ENCODE measurements at regions not wholly inside any gene's neighbourhood (a gene's known extent, or its start where the extent isn't known, plus 50 kb on each side); places are given as distances from the start of the nearest gene placed in this dataset.

DNA sequence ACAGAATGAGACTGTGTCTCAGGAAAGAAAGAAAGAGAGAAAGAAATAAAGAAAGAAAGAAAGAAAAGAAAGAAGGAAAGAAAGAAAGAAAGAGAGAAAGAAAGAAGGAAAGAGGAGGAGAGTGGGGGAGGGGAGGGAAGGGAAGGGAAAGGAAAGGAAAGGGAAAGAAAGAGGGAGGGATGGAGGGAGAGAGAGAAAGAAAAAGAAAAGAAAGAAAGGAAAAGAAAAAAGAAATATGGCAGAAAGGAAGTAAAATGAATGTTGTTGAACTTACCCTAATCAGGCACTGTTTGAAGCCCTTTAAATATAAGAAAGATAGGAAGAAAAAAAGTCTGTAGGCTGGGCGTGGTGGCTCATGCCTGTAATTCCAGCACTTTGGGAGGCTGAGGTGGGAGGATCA lies 276.1 kb downstream of the INSC start:
- no peak for DNase-seq

GRCh38 chr11:15396778-15397177 lies 282.1 kb downstream of the INSC start:
- DNase-seq: no peak

- DNase-seq: no peak
Measured at GRCh38 chr11:15406851-15407351, 292.2 kb downstream of the INSC start.

- no peak for DNase-seq
Measured at GRCh38 chr11:15412054-15412453, 297.3 kb downstream of the INSC start.

GRCh38 chr11:15418921-15419320 lies 304.2 kb downstream of the INSC start:
- DNase-seq: no peak

- no peak for DNase-seq
Measured at GRCh38 chr11:15419696-15420095, 305.0 kb downstream of the INSC start.

DNA sequence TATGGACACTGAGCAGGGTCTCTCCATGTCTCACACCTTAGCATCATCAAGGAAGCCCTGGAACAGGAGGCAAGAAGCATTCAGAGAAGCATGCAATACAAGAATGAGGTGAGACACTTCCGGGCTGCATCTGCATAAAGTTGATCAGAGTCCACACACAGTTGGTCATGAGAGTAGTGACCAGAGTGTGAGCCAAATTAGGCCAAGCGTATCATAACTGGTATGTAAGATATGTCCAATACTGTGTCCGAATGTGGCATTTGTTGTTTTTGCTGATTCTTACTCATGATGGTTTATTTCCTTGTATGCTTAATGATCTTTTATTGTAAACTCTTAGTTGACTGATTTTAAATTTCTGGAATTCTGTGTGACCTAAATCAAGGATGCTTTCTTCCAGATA lies 315.7 kb downstream of the INSC start:
- no peak for DNase-seq

GRCh38 chr11:15434529-15434928 lies 319.8 kb downstream of the INSC start:
- DNase-seq: no peak

GRCh38 chr11:15446315-15446714 lies 331.6 kb downstream of the INSC start:
- DNase-seq: no peak

DNA sequence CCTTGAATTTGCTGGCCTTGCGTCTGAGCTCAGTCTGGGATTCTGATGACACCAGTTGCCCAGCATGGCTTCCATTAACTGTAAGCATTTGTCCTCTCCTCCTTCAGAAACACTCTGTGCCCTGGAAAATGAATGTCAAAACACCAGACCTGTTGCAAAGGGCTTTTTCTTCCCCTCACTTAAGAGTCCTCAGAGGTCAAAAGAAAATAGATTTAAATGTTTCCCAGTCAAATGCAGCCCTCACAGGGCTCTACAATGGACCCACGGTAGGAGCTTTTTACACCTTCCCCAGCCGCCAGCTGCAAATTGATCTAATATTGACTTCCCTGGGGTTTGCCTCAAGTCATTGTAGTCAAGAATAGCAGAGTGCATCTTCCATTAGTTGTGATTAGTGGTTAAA lies 332.2 kb downstream of the INSC start:
- no peak for DNase-seq

GRCh38 chr11:15451713-15452112 lies 337.0 kb downstream of the INSC start:
- no peak for DNase-seq

GRCh38 chr11:15453211-15453765 lies 338.6 kb downstream of the INSC start:
- DNase-seq: no peak

DNA sequence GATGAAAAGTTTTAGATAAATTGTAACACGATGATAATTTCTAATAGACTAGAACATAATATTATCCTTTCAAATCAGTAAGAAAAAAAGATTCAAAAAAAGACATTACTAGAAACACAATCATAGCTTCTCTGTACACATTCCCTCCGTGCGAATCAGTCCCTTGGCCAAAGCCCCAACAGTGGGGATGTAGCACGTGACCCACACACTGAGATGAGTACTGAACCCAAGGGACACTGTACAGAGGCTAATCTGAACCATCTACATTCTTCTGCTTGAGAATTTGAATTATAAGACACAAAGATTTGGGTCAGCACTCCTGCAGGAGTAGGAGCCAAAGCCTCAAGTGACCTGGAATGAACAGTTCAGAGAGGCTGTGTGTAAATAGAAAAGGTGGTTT lies 353.7 kb downstream of the INSC start:
- DNase-seq: no peak

DNA sequence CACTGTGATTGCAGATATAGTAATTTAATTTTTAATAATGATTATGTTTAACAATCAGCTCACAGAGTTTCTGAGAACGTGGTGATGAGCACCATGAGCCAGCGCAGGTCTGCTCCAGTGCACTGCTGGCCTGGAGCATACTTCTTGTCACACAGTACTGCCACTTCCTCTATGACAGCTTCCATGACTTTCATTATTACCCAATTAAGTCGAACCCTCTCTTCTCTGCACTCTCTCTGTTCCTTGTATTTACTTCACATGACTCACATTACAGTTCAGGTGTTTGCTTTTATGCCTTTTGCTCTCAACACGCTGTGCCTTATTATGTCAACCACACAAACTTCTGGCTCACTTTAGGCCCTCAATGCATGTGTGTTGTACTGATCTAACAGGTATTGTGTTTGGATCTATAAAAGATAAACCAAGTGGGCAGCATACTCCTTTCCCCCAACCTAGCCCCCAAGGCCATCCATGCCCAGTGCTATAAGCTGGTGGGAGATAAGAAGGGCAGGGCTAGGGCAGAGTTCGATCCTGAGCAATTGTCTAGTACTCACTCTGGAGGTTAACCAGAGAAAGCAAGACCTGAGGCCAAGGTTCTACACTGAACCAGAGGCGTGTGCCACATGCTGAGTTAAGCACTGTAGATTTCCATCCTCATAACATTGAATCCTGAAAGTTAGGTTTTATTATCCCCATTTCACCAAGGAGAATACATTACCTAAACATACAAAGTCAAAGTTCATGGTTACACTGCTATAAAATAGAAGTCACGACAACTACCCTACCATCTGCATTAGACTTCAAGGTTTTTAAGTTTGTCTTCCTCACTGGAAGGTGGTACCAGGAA lies 356.5 kb downstream of the INSC start:
- DNase-seq: peak; percentile 10

DNA sequence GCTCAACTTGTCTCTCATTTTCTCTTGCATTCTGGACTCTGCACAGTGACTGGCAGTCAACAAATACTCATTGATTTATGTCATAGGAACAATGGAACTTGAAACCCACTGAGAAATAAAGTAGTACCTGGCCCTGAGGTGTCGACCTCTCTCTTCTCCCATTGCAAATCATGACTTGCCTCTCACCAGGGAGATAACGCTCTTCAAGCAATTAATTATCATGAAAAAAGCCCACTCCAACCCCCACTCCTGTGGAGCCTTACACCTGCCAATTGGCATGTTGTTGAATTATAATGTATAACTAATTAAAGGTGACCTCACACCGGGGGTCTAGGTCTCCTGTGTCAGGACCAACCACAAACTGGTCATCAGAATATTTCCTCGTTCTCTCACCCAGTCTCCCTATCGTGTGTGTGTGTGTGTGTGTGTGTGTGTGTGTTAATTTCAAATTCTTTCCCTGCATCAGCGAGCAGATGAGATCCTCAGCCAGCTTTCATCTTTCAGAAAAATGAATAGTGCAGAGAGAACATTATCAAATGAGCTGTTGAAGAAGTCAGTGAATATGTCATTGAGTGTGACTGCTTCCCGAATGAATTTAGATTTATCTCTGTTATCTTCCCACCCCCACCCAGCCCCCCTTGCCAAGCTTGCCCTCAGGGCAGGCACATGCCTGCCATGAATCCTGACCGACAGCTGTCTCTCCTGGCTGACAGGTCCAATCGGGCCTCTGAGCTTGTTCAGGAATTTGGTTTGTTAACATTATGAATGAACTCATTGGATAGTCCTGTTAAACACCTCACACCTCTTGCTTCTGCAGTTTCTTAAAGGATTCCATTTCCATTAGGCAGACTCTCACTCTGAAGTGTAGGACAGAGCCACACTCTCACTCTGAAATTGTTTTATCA lies 357.4 kb downstream of the INSC start:
- peak; percentile 40 for DNase-seq

GRCh38 chr11:15473954-15474837 lies 359.5 kb downstream of the INSC start:
- no peak for DNase-seq

DNA sequence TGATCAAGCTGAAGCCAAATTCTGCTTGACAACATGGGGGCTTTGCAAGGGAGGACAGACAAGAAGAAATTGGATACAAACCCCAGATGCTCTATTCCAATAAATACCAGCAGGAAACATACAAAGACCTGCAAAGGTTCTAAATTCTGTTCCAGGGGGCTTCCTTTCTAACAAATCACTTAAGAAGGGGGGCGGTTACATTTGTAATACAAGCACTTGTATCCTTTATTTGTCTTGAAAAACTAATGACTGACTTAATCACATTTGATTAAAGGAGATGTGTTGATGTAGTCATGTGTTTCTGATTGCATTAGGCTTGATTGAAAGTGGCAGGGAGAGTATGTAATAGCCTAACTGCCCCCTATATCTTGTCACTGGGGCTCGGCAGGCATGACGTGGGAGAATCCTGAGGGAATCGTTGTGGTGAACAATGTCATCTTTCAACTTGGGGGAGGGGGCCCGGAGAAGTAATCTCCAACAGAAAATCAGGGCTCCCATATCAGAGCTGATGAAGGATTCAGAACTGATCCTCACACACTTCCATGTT lies 361.7 kb downstream of the INSC start:
- DNase-seq: no peak

DNA sequence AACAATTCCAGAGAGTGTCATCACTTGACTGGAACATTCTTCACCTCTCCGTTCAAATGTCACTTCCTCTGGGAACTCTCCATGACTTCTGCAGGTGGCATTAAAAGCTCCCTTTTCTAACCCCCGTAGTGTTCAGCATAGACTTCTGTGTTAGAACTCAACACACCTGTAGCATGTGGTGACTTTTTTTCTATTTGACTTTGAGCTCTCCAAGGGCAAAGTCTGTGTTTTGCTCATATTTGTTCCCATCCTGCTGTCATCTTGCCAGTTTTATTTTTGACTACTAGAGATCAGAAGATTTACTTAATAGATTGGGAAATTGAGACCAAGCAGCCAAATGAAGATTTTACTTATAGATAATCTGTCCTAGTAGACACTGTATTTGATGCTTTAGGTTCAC lies 367.1 kb downstream of the INSC start:
- DNase-seq: no peak

- no peak for DNase-seq
Measured at GRCh38 chr11:15483205-15483604, 368.5 kb downstream of the INSC start.

- no peak for DNase-seq
Measured at GRCh38 chr11:15484398-15484797, 369.7 kb downstream of the INSC start.

- no peak for DNase-seq
Measured at GRCh38 chr11:15485432-15485831, 370.7 kb downstream of the INSC start.

DNA sequence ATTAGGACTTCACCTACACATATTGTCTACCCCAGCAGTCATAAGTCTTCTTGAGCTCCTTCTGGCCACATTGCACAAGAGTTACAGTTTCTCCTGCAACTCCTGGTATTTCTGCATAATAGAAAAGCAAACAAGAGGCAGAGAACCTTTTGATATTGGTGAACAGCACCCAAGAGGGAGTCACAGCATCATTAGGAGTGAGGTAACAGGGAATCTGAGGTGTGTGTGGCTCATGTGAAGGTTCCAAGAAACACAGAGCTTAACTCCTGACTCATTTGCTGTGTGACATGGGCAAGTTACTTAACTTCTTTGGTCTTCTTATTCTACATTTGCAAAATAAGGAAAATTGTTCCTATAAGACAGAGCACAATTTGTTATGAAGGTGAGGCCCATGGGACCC lies 374.6 kb downstream of the INSC start:
- no peak for DNase-seq
